ENCODE measurements at regions not wholly inside any gene's neighbourhood (a gene's known extent, or its start where the extent isn't known, plus 50 kb on each side); places are given as distances from the start of the nearest gene placed in this dataset.

DNA sequence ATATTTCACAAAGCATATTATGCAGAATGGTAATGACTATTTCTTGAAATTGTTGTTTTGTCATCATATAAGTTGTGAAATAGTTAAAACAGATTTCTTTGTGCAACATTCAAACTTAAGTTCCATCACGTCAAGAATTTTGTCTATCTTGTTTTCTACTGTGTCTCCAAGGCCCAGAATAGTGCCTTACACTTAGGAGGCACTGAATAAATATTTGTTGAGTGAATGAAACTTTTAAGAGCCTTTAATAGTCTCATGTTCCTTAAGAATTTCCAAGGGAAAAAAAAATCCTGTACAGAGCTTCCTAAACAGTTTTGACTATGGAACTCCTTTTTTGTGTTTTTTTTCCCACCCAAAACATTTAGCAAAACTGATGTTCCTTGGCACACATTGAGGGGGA lies 50.8 kb upstream of the TNFSF18 start:
- TF ChIP-seq, protein P1, sequence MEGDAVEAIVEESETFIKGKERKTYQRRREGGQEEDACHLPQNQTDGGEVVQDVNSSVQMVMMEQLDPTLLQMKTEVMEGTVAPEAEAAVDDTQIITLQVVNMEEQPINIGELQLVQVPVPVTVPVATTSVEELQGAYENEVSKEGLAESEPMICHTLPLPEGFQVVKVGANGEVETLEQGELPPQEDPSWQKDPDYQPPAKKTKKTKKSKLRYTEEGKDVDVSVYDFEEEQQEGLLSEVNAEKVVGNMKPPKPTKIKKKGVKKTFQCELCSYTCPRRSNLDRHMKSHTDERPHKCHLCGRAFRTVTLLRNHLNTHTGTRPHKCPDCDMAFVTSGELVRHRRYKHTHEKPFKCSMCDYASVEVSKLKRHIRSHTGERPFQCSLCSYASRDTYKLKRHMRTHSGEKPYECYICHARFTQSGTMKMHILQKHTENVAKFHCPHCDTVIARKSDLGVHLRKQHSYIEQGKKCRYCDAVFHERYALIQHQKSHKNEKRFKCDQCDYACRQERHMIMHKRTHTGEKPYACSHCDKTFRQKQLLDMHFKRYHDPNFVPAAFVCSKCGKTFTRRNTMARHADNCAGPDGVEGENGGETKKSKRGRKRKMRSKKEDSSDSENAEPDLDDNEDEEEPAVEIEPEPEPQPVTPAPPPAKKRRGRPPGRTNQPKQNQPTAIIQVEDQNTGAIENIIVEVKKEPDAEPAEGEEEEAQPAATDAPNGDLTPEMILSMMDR (IDR thresholded peaks at IDR 0.05; ENCODE audit: insufficient read depth, low read length), result no peak
- TF ChIP-seq REST (IDR thresholded peaks at IDR 0.05; ENCODE audit: insufficient replicate concordance, low read depth), result no peak

All from HL-60 (cell line).